HUDEP-2 (cell line): ENCODE measurements at regions not wholly inside any gene's neighbourhood (a gene's known extent, or its start where the extent isn't known, plus 50 kb on each side); places are given as distances from the start of the nearest gene placed in this dataset.

ENCODE experiments used
- DNase-seq, 76 experiments: peaks; one replicate each; lab custom pipeline; 2025; ENCODE audit not compliant: unreplicated experiment in 76 of 76; lab: John Stamatoyannopoulos, UW

DNA sequence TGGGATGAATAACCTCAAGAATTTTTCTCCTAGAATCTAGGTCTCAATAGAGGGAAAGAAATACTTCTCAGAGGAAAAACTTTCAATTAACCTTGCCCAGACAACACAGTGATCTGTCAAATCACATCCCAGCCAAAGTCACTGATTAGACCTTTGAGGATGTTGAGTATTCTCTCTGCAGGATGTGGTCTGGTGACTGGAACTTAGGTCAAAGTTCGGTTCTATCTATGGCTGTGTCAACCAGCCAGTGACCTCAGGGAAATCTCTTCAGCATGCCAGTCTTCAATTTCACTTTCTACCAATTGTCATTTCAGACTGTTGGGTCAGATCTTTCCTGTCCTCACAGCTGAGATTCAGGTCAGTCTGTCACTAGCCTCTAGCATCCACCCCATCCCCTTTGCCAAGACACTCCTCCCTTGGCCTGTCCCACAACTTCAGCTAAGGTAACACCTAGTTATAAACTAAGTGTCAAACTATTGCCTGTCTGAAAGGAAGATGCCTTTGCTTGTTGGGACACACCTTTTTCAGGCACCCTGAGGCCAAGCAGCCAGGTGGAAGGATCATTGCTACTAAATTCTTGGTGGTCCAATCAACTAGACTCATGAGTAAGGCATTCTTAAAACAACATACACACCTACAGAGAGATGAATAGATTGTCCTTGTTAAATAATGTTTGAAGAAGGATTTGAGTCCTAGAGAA lies 156.3 kb upstream of the FST start:
- no peak for DNase-seq

DNA sequence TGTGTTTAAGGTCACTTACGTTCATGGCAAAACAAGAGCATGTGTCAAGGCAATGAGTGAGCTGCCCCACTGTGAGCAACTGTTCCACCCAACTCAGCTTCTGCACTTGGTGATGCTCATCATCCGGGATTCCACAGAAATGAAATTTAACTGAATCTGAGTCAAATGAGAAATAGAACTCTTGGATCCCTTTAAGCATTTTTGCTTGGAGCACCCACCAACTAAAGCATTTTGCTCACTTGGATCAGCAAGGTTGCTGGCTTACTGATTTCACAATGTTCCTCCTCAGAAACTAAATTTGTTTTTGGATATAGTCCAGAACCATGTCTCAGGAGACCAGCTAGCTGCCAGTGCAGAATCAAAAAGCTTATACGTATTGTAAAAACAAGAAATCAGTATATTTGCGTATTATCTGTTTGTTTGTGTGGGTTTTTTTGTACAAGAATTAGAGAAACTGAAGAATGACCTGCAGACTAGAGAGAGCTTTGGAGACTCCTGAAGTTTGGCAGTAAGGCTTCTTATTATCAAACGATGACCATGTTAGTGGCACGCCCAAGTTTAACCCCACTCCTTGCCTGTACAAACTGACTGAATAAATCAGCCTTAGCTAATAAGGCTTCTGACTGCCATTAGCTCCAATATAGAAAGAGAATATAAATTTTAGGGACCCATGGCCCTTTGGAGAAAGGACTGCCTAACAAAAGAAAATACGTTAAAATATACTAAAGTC lies 153.8 kb upstream of the FST start:
- DNase-seq = no peak

DNA sequence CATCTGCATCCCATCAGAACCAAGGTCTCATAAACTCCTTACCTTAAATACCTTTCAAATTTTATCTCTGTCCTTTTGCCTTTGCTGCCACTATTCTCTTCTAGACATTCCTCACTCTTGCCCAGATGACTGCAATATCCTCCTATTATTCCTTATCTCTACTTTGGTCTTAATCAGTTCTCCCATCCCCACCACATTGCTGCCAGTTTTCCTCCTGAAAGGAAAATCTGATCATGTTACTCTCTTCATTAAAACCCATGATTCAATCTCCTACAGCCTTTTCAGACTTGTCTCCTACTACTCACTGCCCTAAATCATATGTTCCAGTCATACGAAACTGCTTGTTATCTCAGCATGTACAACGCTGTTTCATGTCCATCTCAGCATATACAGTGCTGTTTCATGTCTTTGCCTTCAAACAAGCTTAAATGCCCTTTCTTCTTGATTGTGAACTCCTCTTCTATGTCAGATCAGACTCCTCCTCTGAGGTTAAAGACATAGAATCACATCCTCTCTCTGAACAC lies 152.6 kb upstream of the FST start:
- DNase-seq = no peak

DNA sequence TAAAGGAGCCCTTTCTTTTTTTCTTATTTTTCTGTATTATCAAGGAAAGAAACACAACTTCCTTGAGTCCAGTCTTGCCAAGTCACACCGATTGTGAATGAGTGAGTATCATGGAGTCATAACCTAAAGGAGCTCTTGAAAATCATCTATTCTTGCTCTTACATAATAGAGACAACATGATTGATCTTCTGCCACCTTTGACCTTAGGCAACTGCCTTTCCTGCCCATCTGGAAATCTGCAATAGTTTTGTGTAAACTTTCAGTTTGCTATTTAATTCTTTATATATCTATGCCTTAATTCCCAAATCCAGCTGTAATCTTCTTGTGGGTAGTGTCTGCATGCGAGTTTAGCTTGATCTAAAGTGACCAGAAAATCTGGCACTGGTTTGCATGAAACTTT lies 149.9 kb upstream of the FST start:
- no peak for DNase-seq

DNA sequence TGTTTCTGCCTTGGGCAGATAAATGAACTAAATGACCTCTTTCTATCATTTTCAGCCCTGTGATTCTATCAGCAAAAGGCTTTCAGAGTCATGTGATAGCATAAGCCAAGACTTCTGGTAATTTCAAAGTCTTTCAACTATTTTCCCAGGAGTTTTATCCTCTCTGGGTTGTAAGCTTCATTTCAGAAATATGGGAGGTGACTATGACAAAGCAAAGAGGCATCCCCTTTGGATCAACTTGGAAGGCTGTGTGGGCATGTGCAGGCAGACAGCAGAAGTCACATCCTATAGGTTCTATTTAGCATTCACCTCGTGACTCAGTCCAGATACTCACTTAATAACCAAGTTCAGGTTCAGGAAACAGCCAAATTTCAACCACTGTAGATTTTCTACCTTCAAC lies 149.0 kb upstream of the FST start:
- no peak for DNase-seq

DNA sequence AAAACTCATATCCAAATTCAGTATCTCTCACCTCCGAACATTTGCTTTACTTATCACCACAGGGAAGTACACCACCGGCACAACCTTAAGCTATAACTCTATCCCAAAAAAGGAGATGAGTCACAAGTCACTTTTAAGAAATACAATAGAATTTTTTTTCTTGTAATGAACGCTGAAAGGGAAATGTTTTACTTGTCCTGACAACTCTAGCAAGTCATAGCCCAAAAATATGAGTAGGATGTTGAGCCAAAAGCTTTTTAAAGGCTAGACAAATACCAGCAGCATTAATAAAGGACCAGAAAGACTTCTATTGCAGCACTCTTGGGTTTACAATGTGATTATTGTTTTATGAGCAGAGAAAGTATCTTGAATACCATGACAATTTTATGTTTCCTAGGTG lies 147.3 kb upstream of the FST start:
- no peak for DNase-seq

DNA sequence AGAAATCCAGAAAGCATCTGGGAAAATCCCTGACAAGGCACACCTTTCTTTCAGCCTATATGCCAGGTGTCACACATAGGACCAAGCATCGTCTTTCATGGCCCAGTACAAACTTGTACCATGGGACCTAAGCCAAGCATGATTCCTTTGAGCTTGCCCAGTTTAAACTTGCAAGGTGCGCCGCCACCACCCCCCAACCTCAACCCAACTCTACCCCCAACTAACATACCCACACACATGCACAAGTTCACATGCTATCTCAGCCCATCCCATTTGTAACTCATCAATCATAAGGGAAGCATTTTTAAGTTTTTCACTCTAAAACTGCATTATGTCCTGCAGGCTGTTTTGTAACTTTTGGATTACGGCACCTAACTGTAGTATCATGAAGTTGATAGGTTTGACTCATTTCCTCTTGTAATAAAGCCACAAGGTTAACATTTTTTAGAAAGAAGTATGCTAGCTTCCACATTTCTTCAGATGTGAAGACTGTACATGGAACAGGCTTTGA lies 145.9 kb upstream of the FST start:
- no peak for DNase-seq

DNA sequence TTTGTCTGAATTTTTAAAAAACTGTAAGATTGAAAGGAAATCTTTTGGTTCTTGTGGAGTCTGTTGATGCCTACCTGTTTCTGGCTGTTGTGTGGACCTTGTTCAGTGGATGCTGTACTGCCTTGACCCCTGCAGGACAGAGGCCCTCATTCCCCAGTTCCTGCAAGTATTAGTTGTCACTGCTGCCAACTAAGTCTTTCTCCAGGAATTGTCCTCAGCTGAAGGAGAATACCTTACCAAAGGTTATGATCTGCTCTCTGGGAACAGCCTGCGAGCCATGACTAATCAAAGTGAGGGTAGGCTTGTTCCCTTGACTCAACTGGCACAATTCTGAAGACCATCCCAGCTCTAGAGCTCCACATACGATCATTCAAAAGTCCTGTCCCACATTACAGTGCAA lies 145.3 kb upstream of the FST start:
- DNase-seq = no peak

DNA sequence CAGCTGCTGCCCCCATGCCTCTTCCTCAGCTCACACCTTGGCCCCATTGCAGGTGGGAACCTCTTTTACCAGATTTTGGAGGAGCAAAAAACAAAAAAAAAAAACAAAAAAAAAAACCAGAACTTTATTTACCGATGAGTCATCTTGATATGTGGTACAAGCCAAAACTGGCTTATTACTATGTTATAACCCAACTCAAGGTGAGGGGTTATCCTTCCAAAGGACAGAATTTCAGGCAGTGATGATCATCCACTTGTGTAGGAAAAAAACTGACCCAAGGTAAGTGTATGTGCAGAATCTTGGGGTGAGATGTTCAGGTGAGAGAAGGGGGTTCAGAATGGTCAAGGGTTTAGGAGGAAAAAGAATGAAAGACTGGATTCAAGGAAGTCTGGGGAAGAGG lies 142.6 kb upstream of the FST start:
- no peak for DNase-seq

DNA sequence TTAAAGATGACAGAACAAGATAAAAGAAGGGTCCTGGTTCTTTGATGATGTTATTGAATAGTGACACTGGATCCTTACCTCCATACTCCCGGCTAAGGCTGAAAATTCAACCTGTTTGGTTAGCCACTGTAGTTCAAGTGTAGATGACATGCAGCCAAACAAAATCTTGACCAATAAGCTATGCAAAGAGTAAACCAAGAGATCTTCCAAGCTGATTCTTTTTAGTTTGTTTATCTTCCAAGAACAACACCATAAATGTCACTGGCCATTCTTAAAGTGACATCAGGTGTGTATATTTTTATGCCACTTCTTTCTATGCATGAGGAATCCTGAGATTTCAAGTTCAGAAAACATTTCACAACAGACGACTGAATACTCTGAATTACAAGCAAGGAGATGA lies 141.5 kb upstream of the FST start:
- no peak for DNase-seq

DNA sequence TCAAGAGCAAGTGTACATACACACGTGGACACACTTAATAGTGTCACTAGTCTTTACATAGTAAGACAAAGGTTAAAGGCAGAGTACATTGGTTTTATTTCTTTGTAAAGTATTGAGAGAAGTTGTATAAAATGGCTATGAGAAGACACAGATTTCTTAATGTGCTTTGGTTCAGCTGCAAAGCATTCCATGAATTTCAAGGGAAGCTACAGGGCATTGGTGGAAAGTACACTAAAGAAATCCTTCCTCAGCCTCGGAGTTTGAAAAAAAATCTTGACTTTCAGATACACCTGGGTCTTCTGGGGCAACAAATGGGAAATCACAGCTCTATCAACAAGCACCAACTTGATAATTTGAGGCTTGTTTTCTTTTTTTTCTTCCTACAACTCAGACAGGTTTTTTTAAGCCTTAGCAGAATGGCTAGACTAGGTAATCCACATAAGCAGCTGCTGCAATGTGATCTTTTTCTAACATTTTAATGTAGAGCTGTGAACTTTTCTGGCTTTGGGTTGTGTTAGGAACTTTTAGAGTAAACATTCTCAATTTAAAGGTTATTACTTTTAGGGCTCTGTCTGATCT lies 140.4 kb upstream of the FST start:
- DNase-seq = no peak

DNA sequence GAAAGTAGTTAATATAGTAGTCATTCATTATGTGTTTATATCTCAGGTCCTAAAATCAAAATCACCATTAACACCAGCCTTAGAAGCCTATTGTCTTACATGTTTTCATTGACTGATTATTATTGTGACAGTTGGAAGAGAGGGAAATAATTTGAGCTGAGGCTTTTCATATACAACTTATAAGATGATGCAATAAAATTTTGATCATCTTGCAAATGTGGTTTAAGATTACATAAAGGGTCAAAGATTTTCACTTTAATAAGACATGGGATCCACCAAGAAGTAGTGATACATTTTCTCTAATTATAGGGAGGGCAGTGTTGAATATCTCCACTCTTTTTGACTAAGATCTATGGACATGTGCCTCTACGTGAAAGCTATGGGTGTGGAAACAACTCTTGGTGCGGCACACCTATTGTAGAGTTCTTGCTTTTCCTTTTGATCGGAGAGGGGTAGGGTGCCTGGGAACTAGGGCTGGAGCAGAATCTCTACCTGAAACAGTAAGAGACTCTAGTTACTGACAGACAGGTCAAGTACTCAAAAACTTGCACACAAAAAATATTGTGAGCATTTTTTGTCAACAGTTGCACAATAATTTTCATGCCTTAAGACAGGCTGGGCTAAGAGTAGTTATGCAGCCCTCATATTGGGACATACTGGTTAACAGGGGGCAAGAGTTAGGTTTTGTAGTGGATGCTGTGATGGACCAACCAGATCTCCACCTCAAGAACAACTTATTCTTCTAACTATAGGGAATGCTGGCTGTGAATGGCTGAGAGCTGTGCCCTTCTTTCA lies 139.3 kb upstream of the FST start:
- no peak for DNase-seq

DNA sequence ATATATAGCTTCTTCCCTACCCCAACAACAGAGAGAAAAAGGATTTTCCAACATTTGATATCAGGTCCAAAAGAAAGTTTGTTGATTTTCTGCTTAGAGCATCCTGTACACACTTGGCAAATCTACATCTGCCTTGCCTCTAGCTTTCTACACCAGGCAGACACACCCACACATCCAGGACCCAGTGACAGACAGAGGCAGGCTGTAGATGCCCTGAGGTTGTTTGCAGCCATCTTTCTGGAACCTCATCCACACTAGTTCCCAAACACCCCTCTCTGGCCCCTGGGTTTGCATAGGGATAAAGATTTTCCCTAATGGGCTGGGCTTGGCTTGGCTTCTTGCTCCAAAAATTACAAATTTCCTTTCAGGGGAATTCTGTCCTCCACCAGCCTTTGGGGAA lies 138.2 kb upstream of the FST start:
- no peak for DNase-seq

DNA sequence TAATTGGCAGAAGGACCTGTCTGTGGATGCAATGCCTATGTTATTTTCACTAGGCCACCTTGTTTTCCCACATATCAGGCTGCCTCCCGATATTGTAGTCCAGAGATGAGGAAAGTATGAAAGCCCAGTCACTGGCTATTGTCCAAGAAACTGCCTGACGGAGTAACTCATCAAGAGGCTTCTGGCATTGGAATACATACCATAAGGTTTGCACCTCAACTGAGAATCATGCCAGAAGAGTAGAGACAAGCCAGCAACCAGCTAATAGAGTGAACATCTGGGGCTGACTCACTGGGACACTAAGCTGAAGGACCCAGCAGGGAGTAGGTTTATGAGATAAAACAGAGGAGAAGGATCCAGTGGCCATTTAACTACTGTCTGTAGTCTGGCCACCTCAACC lies 137.2 kb upstream of the FST start:
- no peak for DNase-seq

DNA sequence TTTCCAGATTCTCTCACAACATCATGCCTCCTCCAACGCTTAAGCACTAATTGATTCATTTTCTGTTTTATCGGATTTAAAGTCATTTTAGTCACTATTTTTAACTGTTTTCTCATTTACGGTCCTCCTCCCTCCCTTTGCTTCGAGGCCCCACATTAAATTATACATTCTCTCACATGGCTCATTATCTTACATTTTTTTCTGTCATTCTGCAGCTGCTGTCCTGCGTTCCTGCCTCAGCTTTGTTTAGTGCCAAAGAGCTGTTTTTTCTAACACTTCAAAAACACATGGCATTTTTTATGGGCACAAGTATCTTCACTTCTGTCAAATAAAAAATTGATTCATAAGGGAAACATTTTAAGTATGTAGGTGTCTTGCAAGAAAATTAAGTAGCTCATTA lies 130.1 kb upstream of the FST start:
- DNase-seq = no peak

DNA sequence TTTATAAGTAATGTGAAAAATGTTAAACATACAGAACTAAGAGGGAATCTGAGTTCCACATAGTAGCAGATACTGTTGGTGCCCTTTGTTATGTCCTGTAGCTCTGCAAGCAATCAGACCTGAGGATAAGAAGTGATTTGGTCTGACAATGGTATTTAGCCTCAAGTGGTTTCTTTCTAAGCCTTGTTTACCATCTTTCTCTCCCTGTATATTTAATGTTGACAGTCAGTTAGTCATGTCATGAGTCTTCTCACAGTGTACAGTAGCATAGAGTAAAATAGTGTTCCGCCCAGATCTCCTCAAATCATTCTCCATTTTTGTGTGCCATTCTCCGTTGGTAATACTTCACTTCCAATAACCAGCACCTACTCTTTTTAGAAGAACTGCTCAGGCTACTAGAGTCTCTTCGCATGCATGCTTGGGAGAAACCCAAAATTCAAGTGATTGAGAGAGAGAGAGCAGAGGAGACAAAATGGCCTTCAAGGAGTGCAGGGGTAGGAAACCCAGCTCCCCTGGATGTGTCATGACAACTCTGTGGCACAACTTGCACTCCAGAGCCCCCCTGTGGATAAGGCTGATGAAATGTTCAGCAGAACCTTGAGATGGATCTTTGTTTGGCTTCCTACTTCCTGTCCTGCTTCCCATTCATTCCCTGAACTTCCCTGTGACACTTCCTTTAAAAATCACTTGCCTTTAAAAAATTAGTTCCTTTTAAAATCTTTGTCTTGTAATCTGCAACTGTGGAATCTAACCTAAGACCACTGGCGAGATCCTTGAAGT lies 129.2 kb upstream of the FST start:
- DNase-seq = no peak

DNA sequence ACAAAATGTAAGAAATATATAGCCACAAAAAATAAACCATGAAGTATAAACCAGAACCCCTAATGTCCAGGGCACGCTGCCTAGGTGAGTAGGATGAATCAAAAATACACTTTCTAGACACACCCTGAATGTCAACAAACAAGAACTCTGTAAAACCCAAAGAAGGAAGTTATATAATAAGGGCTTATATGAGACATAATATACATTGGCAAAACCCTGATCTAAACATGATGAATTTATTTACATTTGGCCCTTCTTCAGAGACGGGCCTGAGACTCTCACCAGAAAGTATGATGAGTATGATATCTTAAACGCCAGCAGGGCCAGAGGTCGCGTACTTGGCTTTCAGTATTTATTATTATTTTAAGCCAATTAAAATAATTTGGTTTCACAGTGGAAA lies 125.1 kb upstream of the FST start:
- DNase-seq = no peak

DNA sequence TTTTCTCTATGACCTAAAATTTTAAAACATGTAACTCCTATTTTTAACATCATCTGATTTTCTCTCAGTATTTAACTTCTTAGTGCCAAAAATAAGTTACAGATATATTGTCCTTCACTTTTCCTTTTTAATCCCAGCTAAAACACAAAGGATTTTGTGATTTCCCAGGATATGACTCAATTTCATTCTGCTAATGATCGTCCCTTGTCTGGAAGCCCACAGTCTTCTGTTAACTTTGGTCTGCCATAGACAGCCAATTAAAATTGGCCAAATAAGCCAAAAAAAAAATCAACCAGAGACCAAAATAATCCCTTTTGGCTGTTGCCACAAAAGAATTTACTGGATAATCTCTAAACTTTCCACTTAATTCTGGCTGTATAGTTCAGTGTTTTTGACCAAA lies 124.5 kb upstream of the FST start:
- DNase-seq = no peak

DNA sequence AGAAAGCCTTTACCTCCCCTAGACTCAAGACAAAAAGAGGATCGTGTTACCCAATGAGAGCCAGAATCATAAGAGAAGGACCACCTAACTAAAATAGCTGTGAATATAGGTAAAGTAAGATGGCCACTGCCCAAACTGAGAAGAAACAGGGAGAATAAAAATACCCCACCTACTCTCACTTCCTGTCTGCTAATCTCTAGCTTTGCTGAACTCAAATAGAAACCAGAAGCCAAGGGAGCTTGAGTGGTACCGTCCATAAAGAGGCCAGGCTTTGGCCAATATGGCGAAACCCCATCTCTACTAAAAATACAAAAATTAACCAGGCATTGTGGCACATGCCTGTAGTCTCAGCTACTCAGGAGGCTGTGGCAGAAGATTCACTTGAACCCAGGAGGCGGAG lies 123.0 kb upstream of the FST start:
- no peak for DNase-seq

DNA sequence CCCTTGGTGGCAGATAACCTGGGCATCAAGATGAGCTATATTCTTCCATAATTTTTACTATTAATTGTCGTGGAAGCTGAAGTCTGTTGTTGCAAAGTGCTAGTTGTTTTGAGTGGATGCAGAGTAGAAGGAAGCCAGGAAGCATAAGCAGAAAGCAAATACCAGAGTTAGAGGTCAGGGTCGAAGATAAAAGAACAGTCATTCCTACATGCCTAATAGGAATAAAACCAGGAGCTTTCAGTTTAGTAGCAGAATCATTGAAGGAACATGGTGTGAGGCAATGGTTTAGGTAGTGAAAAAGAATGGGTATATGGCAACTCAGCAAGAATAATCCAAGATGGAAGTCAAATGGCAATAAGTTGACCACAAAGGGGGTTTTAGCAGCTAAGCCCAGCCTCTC lies 121.6 kb upstream of the FST start:
- no peak for DNase-seq
